Thymus (tissue), 11 donors: ENCODE measurements at regions not wholly inside any gene's neighbourhood (a gene's known extent, or its start where the extent isn't known, plus 50 kb on each side); places are given as distances from the start of the nearest gene placed in this dataset.

Experiments used
- DNase-seq, 9 donors: peaks; one replicate each; pipeline ENCODE4 v3.0.0-alpha.2; 2013; ENCODE audit warnings: low spot score in 9 of 9, low read depth in 6 of 9, missing footprints in 1 of 9
- H3K27ac ChIP-seq, 2 donors: one replicate each; pipeline ENCODE4 v1.5.1; 2013; ENCODE audit warnings: control low read depth in 1 of 2, low read depth in 1 of 2, low read length in 1 of 2, mild to moderate bottlenecking in 1 of 2, moderate library complexity in 1 of 2
- H3K27me3 ChIP-seq, 2 donors: one replicate each; pipeline ENCODE4 v1.5.1; 2013; ENCODE audit warnings: low read length in 1 of 2; ENCODE audit not compliant: control insufficient read depth in 2 of 2, insufficient read depth in 1 of 2
- H3K36me3 ChIP-seq, 2 donors: one replicate each; pipeline ENCODE4 v1.5.1; 2013; ENCODE audit warnings: low read length in 1 of 2, mild to moderate bottlenecking in 1 of 2, moderate library complexity in 1 of 2; ENCODE audit not compliant: control insufficient read depth in 2 of 2, insufficient read depth in 2 of 2
- H3K4me1 ChIP-seq, 2 donors: one replicate each; pipeline ENCODE4 v1.5.1; 2013; ENCODE audit warnings: low read length in 2 of 2; ENCODE audit not compliant: control insufficient read depth in 2 of 2, insufficient read depth in 2 of 2
- H3K4me3 ChIP-seq, 2 donors: one replicate each; pipeline ENCODE4 v1.5.1; 2013; ENCODE audit warnings: low read length in 2 of 2, control low read depth in 1 of 2, mild to moderate bottlenecking in 1 of 2
- H3K9me3 ChIP-seq, 2 donors: one replicate each; pipeline ENCODE4 v1.5.1; 2013; ENCODE audit warnings: low read length in 1 of 2, mild to moderate bottlenecking in 1 of 2; ENCODE audit not compliant: control insufficient read depth in 2 of 2, insufficient read depth in 1 of 2
- WGBS: extraction: QIAGEN DNeasy Blood & Tissue Kit; methylation state at CpG from one replicate; pipeline ENCODE4 v1.1.7; 2013; 5-methylcytosine and 5-hydroxymethylcytosine counted together
- donor health status: healthy.

GRCh38 chr14:32009976-32010581 lies 67.0 kb upstream of the ARHGAP5 start:
- WGBS: 85% methylated on average over 6 of the region's 6 CpGs
- Histone ChIP-seq H3K4me3 (no peak overlapping the region), H3K36me3 (no peaks in the 10 kb centered on the region), H3K4me1 (no peaks in the 10 kb centered on the region), H3K9me3 (no peaks in the 10 kb centered on the region), H3K27ac (no peak overlapping the region), H3K27me3 (no peaks in the 10 kb centered on the region)
- no peak for DNase-seq

DNA sequence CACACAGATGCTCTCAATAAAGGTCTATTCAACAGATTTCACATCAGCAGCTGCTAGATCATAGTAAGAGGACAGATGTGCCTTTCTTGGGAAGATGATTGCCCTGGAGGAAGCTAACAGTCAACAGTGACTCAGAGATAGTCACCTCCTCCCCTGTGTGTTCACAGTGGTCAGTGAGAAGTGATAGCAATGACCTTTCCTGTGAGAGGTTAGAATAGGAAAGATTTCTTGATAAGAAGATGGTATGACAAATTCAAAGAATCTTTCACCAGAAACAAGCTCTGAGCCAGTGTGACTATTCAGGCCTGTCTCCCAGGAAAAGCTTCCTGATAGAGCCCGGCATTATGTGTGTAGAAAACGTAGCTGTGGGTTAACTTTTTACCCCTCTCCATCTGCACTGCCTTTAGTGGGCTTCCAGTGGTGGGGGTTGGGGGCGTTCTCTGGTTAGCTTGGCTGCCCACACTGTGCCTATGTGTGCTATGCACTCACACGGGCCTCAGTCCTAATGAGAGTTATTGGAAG lies 66.4 kb upstream of the ARHGAP5 start:
- no peak overlapping the region for H3K27ac ChIP-seq
- no peaks in the 10 kb centered on the region for H3K9me3 ChIP-seq
- DNase-seq: no peak
- H3K4me1 ChIP-seq: no peaks in the 10 kb centered on the region
- no peaks in the 10 kb centered on the region for H3K36me3 ChIP-seq
- no peak overlapping the region for H3K4me3 ChIP-seq
- WGBS: 97% methylated on average over 4 of the region's 4 CpGs
- no peaks in the 10 kb centered on the region for H3K27me3 ChIP-seq

- Histone ChIP-seq H3K36me3 (no peaks in the 10 kb centered on the region), H3K4me3 (no peak overlapping the region), H3K4me1 (no peaks in the 10 kb centered on the region), H3K27me3 (no peaks in the 10 kb centered on the region), H3K27ac (no peak overlapping the region), H3K9me3 (no peaks in the 10 kb centered on the region)
- 94% methylated on average over 3 of the region's 3 CpGs for WGBS
- DNase-seq: no peak
These were observed 65.9 kb upstream of the ARHGAP5 start for GRCh38 chr14:32011225-32011624.

- H3K4me3 ChIP-seq: no peak overlapping the region
- no peaks in the 10 kb centered on the region for H3K4me1 ChIP-seq
- no peaks in the 10 kb centered on the region for H3K27me3 ChIP-seq
- DNase-seq: no peak
- no peak overlapping the region for H3K27ac ChIP-seq
- no peaks in the 10 kb centered on the region for H3K36me3 ChIP-seq
- no peaks in the 10 kb centered on the region for H3K9me3 ChIP-seq
These were observed 65.0 kb upstream of the ARHGAP5 start for GRCh38 chr14:32012062-32012461.

DNA sequence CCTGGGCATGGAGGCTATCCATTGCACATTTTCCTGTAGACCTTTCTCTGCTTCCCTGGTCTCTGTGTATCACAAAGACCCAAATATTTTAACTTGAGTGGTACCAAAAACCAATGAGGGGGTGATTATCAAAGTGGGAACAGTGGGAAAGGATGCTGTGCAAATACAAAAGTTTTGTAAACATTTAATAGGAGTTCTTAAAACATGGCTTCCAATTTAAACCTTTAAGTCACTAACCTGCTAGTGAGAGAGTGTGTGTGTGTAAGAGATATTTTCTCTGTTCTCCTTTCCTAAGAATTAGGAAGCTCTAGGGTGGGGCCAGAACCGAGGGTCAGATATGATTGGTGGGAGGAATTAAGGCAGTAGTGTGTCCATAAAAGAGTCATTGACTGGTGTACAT lies 64.5 kb upstream of the ARHGAP5 start:
- Histone ChIP-seq H3K27ac (no peak overlapping the region), H3K9me3 (no peaks in the 10 kb centered on the region), H3K4me1 (no peaks in the 10 kb centered on the region), H3K36me3 (no peaks in the 10 kb centered on the region), H3K4me3 (no peak overlapping the region), H3K27me3 (no peaks in the 10 kb centered on the region)
- WGBS: 83% methylated on average over 1 of the region's 1 CpG
- DNase-seq: no peak

DNA sequence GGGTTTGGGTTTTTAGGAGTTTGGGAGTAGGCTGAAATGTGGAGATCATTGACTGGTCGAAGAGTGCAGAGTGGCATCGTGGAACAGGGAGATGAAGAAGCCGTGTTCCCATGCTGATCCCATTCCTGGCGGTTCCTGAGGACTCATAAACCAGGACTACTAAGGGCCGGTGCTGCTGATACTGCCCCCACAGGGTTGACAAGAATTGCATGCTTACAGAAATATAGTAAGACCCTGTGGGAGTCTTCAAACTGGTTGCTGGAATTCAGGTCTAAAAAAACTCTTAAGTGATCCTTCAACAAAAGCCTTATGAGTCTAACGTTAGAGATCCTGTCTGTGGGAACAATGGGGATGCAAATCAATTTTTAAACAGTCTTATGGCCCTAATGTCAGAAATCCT lies 64.0 kb upstream of the ARHGAP5 start:
- H3K27ac ChIP-seq: no peak overlapping the region
- 90% methylated on average over 6 of the region's 6 CpGs for WGBS
- H3K4me1 ChIP-seq: no peaks in the 10 kb centered on the region
- H3K36me3 ChIP-seq: no peaks in the 10 kb centered on the region
- H3K9me3 ChIP-seq: no peaks in the 10 kb centered on the region
- H3K27me3 ChIP-seq: no peaks in the 10 kb centered on the region
- DNase-seq: no peak
- H3K4me3 ChIP-seq: no peak overlapping the region

DNA sequence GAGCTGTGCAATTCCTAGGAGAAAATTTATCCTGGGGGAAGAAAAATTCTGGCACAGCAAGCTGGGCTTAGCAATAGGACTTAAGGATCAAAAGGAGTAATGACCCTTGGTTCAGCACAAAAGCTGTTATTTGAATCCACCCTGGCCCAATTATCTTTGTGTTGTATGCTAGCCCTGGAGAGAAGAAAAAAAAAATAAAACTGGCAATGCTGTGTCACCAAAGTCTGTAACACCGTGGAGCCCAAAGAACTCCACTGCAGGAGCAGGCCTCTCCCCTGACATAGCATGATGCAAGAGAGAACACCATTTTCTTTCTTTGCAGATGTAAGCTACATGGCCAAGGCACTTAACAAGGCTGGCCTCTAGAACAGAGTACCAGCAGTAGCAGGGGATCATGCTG lies 63.0 kb upstream of the ARHGAP5 start:
- H3K27me3 ChIP-seq: no peaks in the 10 kb centered on the region
- WGBS: 98% methylated on average over 1 of the region's 1 CpG
- H3K4me1 ChIP-seq: no peaks in the 10 kb centered on the region
- no peaks in the 10 kb centered on the region for H3K36me3 ChIP-seq
- DNase-seq: no peak
- no peaks in the 10 kb centered on the region for H3K9me3 ChIP-seq
- no peak overlapping the region for H3K4me3 ChIP-seq
- H3K27ac ChIP-seq: no peak overlapping the region

DNA sequence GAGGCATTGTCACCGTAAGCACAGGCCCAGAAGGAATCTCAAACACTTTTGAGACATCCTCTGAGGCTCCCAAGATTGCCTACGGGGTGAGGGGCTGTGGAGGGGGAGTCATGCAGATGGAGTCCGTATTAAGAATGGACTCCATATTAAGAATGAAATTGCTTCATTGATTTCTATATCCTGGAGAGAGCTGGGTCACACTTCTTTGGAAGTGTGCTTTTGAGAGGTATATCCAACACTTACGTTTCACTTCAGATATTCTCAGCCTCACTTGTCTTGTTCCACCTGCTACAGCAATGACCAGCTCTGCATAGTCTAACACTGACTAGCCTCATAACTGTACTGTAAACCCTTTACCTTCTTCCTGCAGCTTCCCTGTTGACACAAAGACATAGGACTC lies 62.6 kb upstream of the ARHGAP5 start:
- Histone ChIP-seq H3K4me1 (no peaks in the 10 kb centered on the region), H3K4me3 (no peak overlapping the region), H3K9me3 (no peaks in the 10 kb centered on the region), H3K27ac (no peak overlapping the region), H3K27me3 (no peaks in the 10 kb centered on the region), H3K36me3 (no peaks in the 10 kb centered on the region)
- 93% methylated on average over 4 of the region's 4 CpGs for WGBS
- DNase-seq: no peak

DNA sequence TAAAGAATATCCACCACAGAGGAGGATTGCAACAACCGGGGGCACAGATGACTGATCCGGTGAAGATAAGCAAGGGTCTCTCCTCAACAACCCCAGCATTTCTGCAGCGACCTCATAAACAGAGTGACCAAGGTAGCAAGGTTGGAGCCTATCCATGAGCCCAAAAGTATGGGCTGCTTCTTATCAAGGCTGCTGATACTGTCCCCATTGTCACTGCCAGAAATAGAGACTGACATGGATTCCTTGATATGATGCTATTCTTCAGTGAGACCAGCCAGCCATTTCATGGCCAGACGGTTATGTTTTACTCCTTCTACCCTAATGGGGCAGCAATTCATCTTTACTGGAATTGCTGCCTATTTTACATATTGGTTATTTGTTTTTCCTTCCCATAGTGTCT lies 61.9 kb upstream of the ARHGAP5 start:
- Histone ChIP-seq H3K4me1 (no peaks in the 10 kb centered on the region), H3K9me3 (no peaks in the 10 kb centered on the region), H3K36me3 (no peaks in the 10 kb centered on the region), H3K27ac (no peak overlapping the region), H3K4me3 (no peak overlapping the region), H3K27me3 (no peaks in the 10 kb centered on the region)
- whole genome bisulfite sequencing: 96% methylated on average over 4 of the region's 4 CpGs
- no peak for DNase-seq

GRCh38 chr14:32017587-32017986 lies 59.5 kb upstream of the ARHGAP5 start:
- no peak overlapping the region for H3K27ac ChIP-seq
- H3K9me3 ChIP-seq: no peaks in the 10 kb centered on the region
- no peaks in the 10 kb centered on the region for H3K36me3 ChIP-seq
- DNase-seq: no peak
- H3K27me3 ChIP-seq: no peaks in the 10 kb centered on the region
- no peaks in the 10 kb centered on the region for H3K4me1 ChIP-seq
- H3K4me3 ChIP-seq: no peak overlapping the region
